A549 (cell line): ENCODE measurements at regions not wholly inside any gene's neighbourhood (a gene's known extent, or its start where the extent isn't known, plus 50 kb on each side); places are given as distances from the start of the nearest gene placed in this dataset.

Experiments used
- ATAC-seq, 2 experiments: fragments of 200-7000 bp in 1 of 2; fragments of >200 bp in 1 of 2; cut with Nextera tagmentation in 1 of 2; cut with Tn5 transposase in 1 of 2; 3 replicates each; pipeline versions ENCODE4 v1.8.0 to v1.9.1; 2018 to 2020; ENCODE audit warnings: mild to moderate bottlenecking in 1 of 2, moderate library complexity in 1 of 2
- CTCF ChIA-PET: fragments of 300-600 bp; sonication (Branson Sonifier 250); formaldehyde crosslinking; extraction: SDS; loops from one replicate; lab custom pipeline; 2021; ENCODE audit warnings: antibody characterized with exemption, inconsistent platforms; lab: Yijun Ruan, JAX
- POLR2A ChIA-PET: fragments of 350-600 bp; formaldehyde crosslinking; extraction: SDS; loops from one replicate; lab custom pipeline; 2021; ENCODE audit warnings: antibody characterized with exemption, inconsistent platforms; lab: Yijun Ruan, JAX
- DNase-seq, 2 experiments: peaks; one replicate each; pipeline versions ENCODE4 v3.0.0 to v3.0.0-alpha.2; 2011 to 2016; ENCODE audit warnings: low read depth in 1 of 2, low spot score in 1 of 2
- FAIRE-seq: peaks from 2 replicates; lab custom pipeline; 2011; peaks lifted over from hg19 to GRCh38; lab: Jason Lieb, UNC
- H3K27ac ChIP-seq, 2 experiments: fragments of >200 bp; sonication (Bioruptor Twin); formaldehyde crosslinking; 3 replicates each; pipeline ENCODE4 v1.5.1; 2016 to 2017
- H3K4me1 ChIP-seq: fragments of >200 bp; sonication (Bioruptor Twin); formaldehyde crosslinking; 3 replicates; pipeline ENCODE4 v1.6.1; 2016
- H3K4me2 ChIP-seq: fragments of >200 bp; sonication (Bioruptor Twin); formaldehyde crosslinking; 3 replicates; pipeline ENCODE4 v1.6.1; 2016
- H3K4me3 ChIP-seq: fragments of >200 bp; sonication (Bioruptor Twin); formaldehyde crosslinking; 3 replicates; pipeline ENCODE4 v1.5.1; 2016
- H3K9me3 ChIP-seq: fragments of >200 bp; sonication (Bioruptor Twin); formaldehyde crosslinking; 3 replicates; pipeline ENCODE4 v1.6.1; 2016
- BCL3 ChIP-seq: fragments of >200 bp; sonication (Bioruptor Twin); formaldehyde crosslinking; IDR thresholded peaks from 3 replicates; pipeline ENCODE4 v1.6.1; 2016
- BHLHE40 ChIP-seq: IDR thresholded peaks from 2 replicates; pipeline ENCODE4 v1.6.1; 2012; ENCODE audit warnings: low read depth, low read length, inconsistent platforms
- CBX8 ChIP-seq: fragments of 200-600 bp; sonication (generic); IDR thresholded peaks from 2 replicates; pipeline ENCODE4 v1.6.1; 2016
- CHD2 ChIP-seq: fragments of 150-350 bp; IDR thresholded peaks from 2 replicates; pipeline ENCODE4 v1.6.1; 2014; ENCODE audit warnings: low read length; ENCODE audit not compliant: partially characterized antibody
- E2F6 ChIP-seq: IDR thresholded peaks from 2 replicates; pipeline ENCODE4 v1.6.1; 2012; ENCODE audit warnings: low read depth, borderline replicate concordance
- EHF ChIP-seq: fragments of 250-450 bp; sonication (Bioruptor Pico); IDR thresholded peaks from 2 replicates; pipeline ENCODE4 v1.5.0; 2020; ENCODE audit warnings: mild to moderate bottlenecking
- HMGXB4 ChIP-seq: fragments of 250-450 bp; sonication (Bioruptor Pico); IDR thresholded peaks from 2 replicates; pipeline ENCODE4 v1.5.0; 2021; ENCODE audit warnings: mild to moderate bottlenecking, moderate library complexity, borderline replicate concordance
- HOXB13 ChIP-seq: fragments of 250-450 bp; sonication (Bioruptor Pico); IDR thresholded peaks from 2 replicates; pipeline ENCODE4 v1.5.0; 2020; ENCODE audit warnings: low read depth, mild to moderate bottlenecking, moderate library complexity
- HOXB5 ChIP-seq: fragments of 250-450 bp; sonication (Bioruptor Pico); IDR thresholded peaks from 2 replicates; pipeline ENCODE4 v1.5.0; 2020; ENCODE audit warnings: mild to moderate bottlenecking, moderate library complexity
- KDM1A ChIP-seq: fragments of 200-600 bp; sonication (generic); IDR thresholded peaks from 2 replicates; pipeline ENCODE4 v1.6.1; 2016; ENCODE audit warnings: low read depth, mild to moderate bottlenecking
- KDM5A ChIP-seq: fragments of 200-600 bp; sonication (generic); IDR thresholded peaks from 2 replicates; pipeline ENCODE4 v1.6.1; 2016; ENCODE audit warnings: antibody characterized with exemption, mild to moderate bottlenecking
- MAX ChIP-seq: IDR thresholded peaks from 2 replicates; pipeline ENCODE4 v1.6.1; 2012
- MAZ ChIP-seq: fragments of 150-350 bp; IDR thresholded peaks from 2 replicates; pipeline ENCODE4 v1.6.1; 2014; ENCODE audit warnings: antibody characterized with exemption, low read depth, low read length, borderline replicate concordance
- RAD21 ChIP-seq, 2 experiments: fragments of >200 bp in 1 of 2; sonication (Bioruptor Twin) in 1 of 2; formaldehyde crosslinking in 1 of 2; IDR thresholded peaks in 1 of 2; conservative IDR thresholded peaks in 1 of 2; 2 replicates in 1 of 2; 3 replicates in 1 of 2; pipeline ENCODE4 v1.6.1; 2012 to 2018; ENCODE audit warnings: inconsistent platforms in 1 of 2
- REST ChIP-seq: fragments of 200-600 bp; sonication (generic); IDR thresholded peaks from 2 replicates; pipeline ENCODE4 v1.6.1; 2016; ENCODE audit warnings: antibody characterized with exemption, mild to moderate bottlenecking, moderate library complexity
- RNF2 ChIP-seq: fragments of 200-600 bp; sonication (generic); IDR thresholded peaks from 2 replicates; pipeline ENCODE4 v1.6.1; 2016; ENCODE audit warnings: low read depth, mild to moderate bottlenecking, antibody characterized with exemption, moderate library complexity, borderline replicate concordance
- TFCP2L1 ChIP-seq: fragments of 250-450 bp; sonication (Bioruptor Pico); IDR thresholded peaks from 2 replicates; pipeline ENCODE4 v1.5.0; 2021; ENCODE audit warnings: mild to moderate bottlenecking
- TP53 ChIP-seq: fragments of 250-450 bp; sonication (Bioruptor Pico); IDR thresholded peaks from 2 replicates; pipeline ENCODE4 v1.5.0; 2021; ENCODE audit warnings: mild to moderate bottlenecking, moderate library complexity
- WGBS: methylation state at CpG from one replicate; pipeline ENCODE4 v1.1.6; 2017; ENCODE audit errors: missing lambda C conversion rate; 5-methylcytosine and 5-hydroxymethylcytosine counted together

GRCh38 chr6:165847407-165848085 is 184.5 kb upstream of the PDE10A start:
- CTCF ChIA-PET = interaction anchor here (1.0 kb wide), 1 partner anchor 407 kb away, joined by 5 read pairs; no protein-coding TSS in a partner anchor
- TF ChIP-seq REST (no peak), RNF2 (no peak), MAZ (no peak), KDM5A (no peak)
- DNase-seq (no peak), FAIRE-seq (no peak), ATAC-seq (no peak)
- POLR2A ChIA-PET = no interaction called here
- Histone ChIP-seq H3K27ac (no peak overlapping the region), H3K9me3 (no peaks in the 10 kb centered on the region), H3K4me3 (no peak overlapping the region), H3K4me1 (peaks cover 28% of the 10 kb centered on the region), H3K4me2 (no peak overlapping the region)
- 93% methylated on average over 14 of the region's 14 CpGs for WGBS

GRCh38 chr6:165846123-165846966 is 183.3 kb upstream of the PDE10A start:
- Histone ChIP-seq H3K9me3 (no peaks in the 10 kb centered on the region), H3K4me1 (peaks cover 28% of the 10 kb centered on the region), H3K4me2 (no peak overlapping the region), H3K27ac (no peak overlapping the region), H3K4me3 (no peak overlapping the region)
- TF ChIP-seq CBX8 (no peak), HMGXB4 (CRISPR knock-in tag) (no peak), TP53 (CRISPR knock-in tag) (no peak), BCL3 (no peak), HOXB5 (CRISPR knock-in tag) (no peak), RAD21 (conservative IDR thresholded peaks at IDR 0.05 in 1 of 2, IDR thresholded peaks at IDR 0.05 in 1 of 2) (no peak), EHF (CRISPR knock-in tag) (no peak), KDM1A (no peak), HOXB13 (no peak), TFCP2L1 (CRISPR knock-in tag) (no peak), BHLHE40 (no peak), CHD2 (no peak), E2F6 (no peak), MAX (no peak)
- 83% methylated on average over 22 of the region's 22 CpGs for WGBS
- ChIA-PET CTCF (interaction anchor here (0.7 to 1.4 kb wide), 3 partner anchors 12 to 406 kb away, joined by 3 to 5 read pairs (median 3); no protein-coding TSS in a partner anchor), POLR2A (no interaction called here)
- FAIRE-seq = no peak
- ATAC-seq = peak in 1 of 2 experiments; percentile 34; a peak in 3 of 6 replicates
- DNase-seq = no peak
